ENCODE measurements at regions not wholly inside any gene's neighbourhood (a gene's known extent, or its start where the extent isn't known, plus 50 kb on each side); places are given as distances from the start of the nearest gene placed in this dataset.
"Not testable (repeated sequence)": the region's sequence is repeated elsewhere in the genome, so short reads cannot be mapped to it uniquely, and the experiment has no call there.

DNA sequence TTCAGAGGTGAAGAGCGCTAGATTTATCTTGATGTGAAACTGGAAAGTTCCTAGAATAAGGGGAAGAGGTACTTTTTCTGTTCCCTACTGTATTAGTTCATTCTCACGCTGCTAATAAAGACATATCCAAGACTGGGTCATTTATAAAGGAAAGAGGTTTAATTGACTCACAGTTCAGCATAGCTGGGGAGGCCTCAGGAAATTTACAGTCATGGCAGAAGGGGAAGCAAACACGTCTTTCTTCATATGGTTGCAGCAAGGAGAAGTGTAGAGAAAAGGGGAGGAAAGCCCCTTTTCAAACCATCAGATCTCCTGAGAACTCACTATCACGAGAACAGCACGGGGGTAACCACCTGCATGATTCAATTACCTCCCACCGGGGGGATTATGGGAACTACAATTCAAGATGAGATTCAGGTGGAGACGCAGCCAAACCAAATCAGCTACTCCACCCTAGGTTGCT lies 99.8 kb upstream of the MPP7 start:
- H4K20me1 ChIP-seq (ENCODE audit: insufficient read depth, low read length); H3K9ac ChIP-seq (ENCODE audit: low read depth, low read length); H3K36me3 ChIP-seq (ENCODE audit: control insufficient read depth, insufficient read depth, low read length); H3K23ac ChIP-seq (ENCODE audit: low read depth, low read length); H2BK120ac ChIP-seq (ENCODE audit: low read depth, low read length); H3K4me3 ChIP-seq (ENCODE audit: insufficient read depth, low read depth, low read length); dilution Hi-C loops (cut with HindIII; ENCODE audit: low sequenced_read_pairs, unreplicated experiment); intact Hi-C loops (cut with micrococcal nuclease); H2AFZ ChIP-seq (replicated peaks; ENCODE audit: low read length, poor library complexity); H3K9me3 ChIP-seq (ENCODE audit: control insufficient read depth, insufficient read depth, low read length); BruUV-seq (replicated peaks); H3K14ac ChIP-seq (replicated peaks; ENCODE audit: low read depth, low read length); ATAC-seq (ENCODE audit: low read depth); H2BK5ac ChIP-seq (ENCODE audit: low read depth, low read length, poor library complexity, severe bottlenecking); H3K9me1 ChIP-seq (ENCODE audit: insufficient read depth, low read length); H2AK9ac ChIP-seq (replicated peaks; ENCODE audit: low read depth, low read length, poor library complexity); H3K56ac ChIP-seq (ENCODE audit: extremely low read depth, insufficient read depth, low read length); H2BK20ac ChIP-seq (ENCODE audit: low read depth, low read length); POLR2A ChIA-PET (ENCODE audit: unreplicated experiment); H2BK15ac ChIP-seq (ENCODE audit: low read depth, low read length); H3K4me2 ChIP-seq (ENCODE audit: low read depth, low read length); H3K4ac ChIP-seq (ENCODE audit: low read depth, low read length); H2AK5ac ChIP-seq (ENCODE audit: low read depth, low read length); H3K27ac ChIP-seq (ENCODE audit: insufficient read depth, low read length); in situ Hi-C loops (cut with MboI; ENCODE audit: low sequenced_read_pairs); H3K4me1 ChIP-seq (ENCODE audit: control insufficient read depth, insufficient read depth, low read length); H4K5ac ChIP-seq (ENCODE audit: low read depth, low read length); H3K79me1 ChIP-seq (ENCODE audit: low read depth in 1 of 2, low read length in 2 of 2); H4K91ac ChIP-seq (ENCODE audit: insufficient read depth, low read depth, low read length); H3K18ac ChIP-seq (ENCODE audit: low read depth, low read length); H4K8ac ChIP-seq (ENCODE audit: low read depth in 2 of 2, low read length in 2 of 2); DNase-seq: not testable (repeated sequence)
- H3K27me3 ChIP-seq (ENCODE audit: control insufficient read depth, insufficient read depth, low read length) = peaks cover 22% of the 10 kb centered on the region
- CTCF ChIA-PET = interaction anchor here (0.6 to 2.7 kb wide), 2 partner anchors 9 to 956 kb away, joined by 3 to 11 read pairs; no protein-coding TSS in a partner anchor
- no CpG with 5 or more reads among the region's 7 CpGs for WGBS, 2 experiments (ENCODE audit: extremely low coverage in 2 of 2, insufficient read length in 1 of 2)

Measured in IMR-90 (cell line).